ENCODE measurements at regions not wholly inside any gene's neighbourhood (a gene's known extent, or its start where the extent isn't known, plus 50 kb on each side); places are given as distances from the start of the nearest gene placed in this dataset.

GRCh38 chr4:23022032-23022431 lies 329.3 kb downstream of the GBA3 start:
- TF ChIP-seq CTCF (IDR thresholded peaks at IDR 0.05; ENCODE audit: low read depth, low read length, poor library complexity, severe bottlenecking) (no peak), EZH2phosphoT487 (IDR thresholded peaks at IDR 0.05; ENCODE audit: borderline replicate concordance, low read length) (no peak)
